NB4 (cell line): ENCODE measurements at regions not wholly inside any gene's neighbourhood (a gene's known extent, or its start where the extent isn't known, plus 50 kb on each side); places are given as distances from the start of the nearest gene placed in this dataset.

ENCODE experiments used
- MAX ChIP-seq: IDR thresholded peaks from 2 replicates; pipeline ENCODE4 v1.6.1; 2011; ENCODE audit warnings: low read depth, low read length
- MYC ChIP-seq: IDR thresholded peaks from 2 replicates; pipeline ENCODE4 v1.6.1; 2011; ENCODE audit warnings: low read depth, low read length
- POLR2A ChIP-seq: IDR thresholded peaks from 2 replicates; pipeline ENCODE4 v1.6.1; 2011; ENCODE audit warnings: mild to moderate bottlenecking; ENCODE audit not compliant: insufficient read length; ENCODE audit errors: extremely low read depth
- TF ChIP-seq, protein P1 (sequence below): IDR thresholded peaks from one replicate; pipeline ENCODE4 v1.5.1; 2012; ENCODE audit warnings: low read depth, low read length

GRCh38 chr4:61079976-61080375, 120.2 kb upstream of the ADGRL3 start:
- TF ChIP-seq POLR2A: no peak
- TF ChIP-seq, protein P1, sequence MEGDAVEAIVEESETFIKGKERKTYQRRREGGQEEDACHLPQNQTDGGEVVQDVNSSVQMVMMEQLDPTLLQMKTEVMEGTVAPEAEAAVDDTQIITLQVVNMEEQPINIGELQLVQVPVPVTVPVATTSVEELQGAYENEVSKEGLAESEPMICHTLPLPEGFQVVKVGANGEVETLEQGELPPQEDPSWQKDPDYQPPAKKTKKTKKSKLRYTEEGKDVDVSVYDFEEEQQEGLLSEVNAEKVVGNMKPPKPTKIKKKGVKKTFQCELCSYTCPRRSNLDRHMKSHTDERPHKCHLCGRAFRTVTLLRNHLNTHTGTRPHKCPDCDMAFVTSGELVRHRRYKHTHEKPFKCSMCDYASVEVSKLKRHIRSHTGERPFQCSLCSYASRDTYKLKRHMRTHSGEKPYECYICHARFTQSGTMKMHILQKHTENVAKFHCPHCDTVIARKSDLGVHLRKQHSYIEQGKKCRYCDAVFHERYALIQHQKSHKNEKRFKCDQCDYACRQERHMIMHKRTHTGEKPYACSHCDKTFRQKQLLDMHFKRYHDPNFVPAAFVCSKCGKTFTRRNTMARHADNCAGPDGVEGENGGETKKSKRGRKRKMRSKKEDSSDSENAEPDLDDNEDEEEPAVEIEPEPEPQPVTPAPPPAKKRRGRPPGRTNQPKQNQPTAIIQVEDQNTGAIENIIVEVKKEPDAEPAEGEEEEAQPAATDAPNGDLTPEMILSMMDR: no peak
- no peak for TF ChIP-seq MAX
- TF ChIP-seq MYC: no peak
